GM03348 (cell line): ENCODE measurements at regions not wholly inside any gene's neighbourhood (a gene's known extent, or its start where the extent isn't known, plus 50 kb on each side); places are given as distances from the start of the nearest gene placed in this dataset.
"Not testable (repeated sequence)": the region's sequence is repeated elsewhere in the genome, so short reads cannot be mapped to it uniquely, and the experiment has no call there.

Experiments used
- DNase-seq: peaks from one replicate; pipeline ENCODE4 v3.0.0; 2012; ENCODE audit warnings: low spot score

- no peak for DNase-seq
Observed at GRCh38 chrX:52585892-52586291, 68.8 kb downstream of the SSX7 start.

DNA sequence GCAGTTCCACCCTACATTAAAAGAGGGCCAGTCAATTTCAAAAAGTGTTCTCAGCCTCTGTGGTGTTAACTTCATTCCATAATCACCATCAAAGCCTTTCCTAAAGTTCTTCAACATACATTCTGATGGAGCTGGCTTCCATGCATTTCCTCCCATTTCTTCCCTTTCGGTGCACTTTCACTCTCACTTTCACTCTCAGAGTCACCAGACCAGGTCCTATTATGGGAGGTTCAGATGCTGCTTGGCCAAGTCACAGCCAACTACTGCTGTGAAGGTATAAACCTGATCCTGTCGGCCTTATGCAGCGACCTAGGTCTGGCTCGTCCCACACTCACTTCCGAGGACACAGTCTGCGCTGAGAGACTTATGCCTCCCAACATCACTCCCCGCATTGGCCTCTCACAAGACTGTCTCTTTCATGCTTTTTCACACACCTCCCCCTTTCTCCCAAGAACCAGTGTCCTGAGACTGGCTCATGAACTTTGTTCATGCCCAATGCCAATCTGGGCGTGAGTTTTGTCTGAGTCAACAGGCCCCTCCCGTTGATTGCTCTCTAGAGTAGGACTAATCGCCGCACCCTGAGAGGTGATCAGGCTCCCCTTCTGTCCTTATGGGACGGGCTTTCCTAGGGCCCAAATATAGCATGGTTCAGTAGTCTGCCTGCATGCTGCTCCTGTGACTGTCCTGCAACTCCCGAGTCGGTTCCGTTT is 60.8 kb upstream of the XAGE1B start:
- no peak for DNase-seq

DNA sequence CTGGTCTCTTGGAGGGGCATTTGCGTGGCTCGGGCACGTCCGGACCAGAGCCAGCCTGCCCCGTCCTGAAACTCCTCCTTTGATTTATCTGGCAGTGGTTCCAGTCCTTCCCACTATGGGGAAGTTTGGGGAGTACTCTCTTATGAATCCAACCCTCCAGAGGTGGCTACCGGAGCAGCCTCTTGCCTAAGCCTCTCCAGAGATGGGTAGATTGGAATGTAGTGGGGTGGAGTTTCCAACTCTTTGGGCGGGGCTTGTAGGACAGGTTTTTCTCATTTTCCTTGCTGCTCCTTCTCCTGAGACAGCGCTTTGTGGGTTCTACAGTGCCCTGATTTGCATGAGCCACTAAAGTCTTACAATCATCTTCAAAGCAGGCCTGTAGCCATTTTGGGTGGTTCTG is 60.1 kb upstream of the XAGE1B start:
- DNase-seq = no peak

GRCh38 chrX:52576474-52576873 is 59.6 kb upstream of the XAGE1B start:
- DNase-seq = no peak

DNA sequence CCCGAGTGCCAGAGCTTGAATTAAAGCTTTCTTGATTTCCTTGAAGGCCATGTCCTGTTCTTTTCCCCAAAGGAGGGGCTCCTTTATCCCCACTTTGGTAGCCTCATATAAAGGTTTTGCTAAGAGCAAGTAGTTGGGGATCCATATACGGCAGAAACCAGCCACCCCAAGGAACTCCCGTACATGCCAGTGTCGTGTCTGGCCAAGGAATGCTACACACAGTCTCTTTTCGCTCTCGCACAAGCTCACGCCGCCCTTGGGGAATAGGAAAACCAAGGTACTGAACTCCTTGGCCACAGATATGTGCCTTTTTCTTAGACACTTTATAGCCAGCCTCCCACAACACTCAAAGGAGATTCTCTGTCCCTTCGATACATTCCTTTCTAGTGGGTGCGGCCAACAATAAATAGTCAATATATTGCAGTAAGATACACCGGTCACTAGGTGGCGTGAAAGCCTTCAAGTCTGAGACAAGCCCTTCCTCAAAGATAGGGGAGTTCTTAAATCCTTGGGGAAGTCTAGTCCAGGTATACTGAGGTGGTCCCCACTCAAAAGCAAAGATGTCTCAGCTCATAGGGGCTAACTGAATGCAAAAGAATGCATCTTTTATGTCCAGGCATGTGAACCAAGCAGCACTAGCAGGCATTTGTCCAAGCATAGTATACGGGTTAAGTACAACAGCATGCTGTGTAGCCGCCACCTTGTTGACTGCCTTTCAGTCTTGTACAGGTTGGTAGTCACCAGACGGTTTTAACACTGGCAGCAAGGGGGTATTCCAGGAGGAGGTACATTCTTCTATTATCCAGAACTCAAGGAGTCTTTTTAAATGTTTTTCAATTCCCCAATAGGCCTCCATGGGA is 57.8 kb upstream of the XAGE1B start:
- peak; percentile 36 for DNase-seq

DNA sequence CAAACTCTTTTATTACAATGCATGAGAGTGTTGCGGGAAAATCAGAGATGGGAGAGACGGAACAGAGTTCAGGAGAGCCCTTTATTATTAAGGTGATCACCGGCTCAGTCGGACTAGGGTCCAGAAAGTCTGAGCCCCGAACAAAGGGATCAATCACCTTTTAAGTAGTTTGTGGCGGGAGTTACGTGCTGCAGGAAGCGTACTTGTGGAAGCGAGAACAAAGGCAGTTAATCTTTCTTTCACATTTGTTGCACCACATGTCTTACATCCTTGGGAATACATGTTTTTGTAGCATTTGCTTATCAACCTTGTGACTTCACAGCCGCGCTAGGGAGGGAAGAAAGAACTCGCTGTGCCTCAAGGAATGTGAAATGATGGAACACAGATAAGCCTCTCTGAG is 51.3 kb upstream of the XAGE1B start:
- DNase-seq = not testable (repeated sequence)
